GM23248 (cell line): ENCODE measurements at regions not wholly inside any gene's neighbourhood (a gene's known extent, or its start where the extent isn't known, plus 50 kb on each side); places are given as distances from the start of the nearest gene placed in this dataset.

Experiments
- DNase-seq: peaks from one replicate; pipeline ENCODE4 v3.0.0-alpha.2; 2015
- H2AFZ ChIP-seq: fragments of 200-600 bp; sonication (generic); 2 replicates; pipeline ENCODE4 v1.6.1; 2016; ENCODE audit warnings: antibody characterized with exemption
- H3F3A ChIP-seq: fragments of 200-600 bp; sonication (generic); 2 replicates; pipeline ENCODE4 v1.6.1; 2016; ENCODE audit warnings: mild to moderate bottlenecking, antibody characterized with exemption, mixed run types; ENCODE audit not compliant: insufficient read depth
- H3K27ac ChIP-seq: fragments of 200-600 bp; sonication (generic); 2 replicates; pipeline ENCODE4 v1.5.1; 2016; ENCODE audit warnings: mild to moderate bottlenecking
- H3K27me3 ChIP-seq: fragments of 200-600 bp; sonication (generic); replicated peaks from 2 replicates; pipeline ENCODE4 v1.6.1; 2016; ENCODE audit warnings: mild to moderate bottlenecking; ENCODE audit not compliant: insufficient read depth
- H3K36me3 ChIP-seq: fragments of 200-600 bp; sonication (generic); 2 replicates; pipeline ENCODE4 v1.6.1; 2016; ENCODE audit warnings: low read depth, mild to moderate bottlenecking
- H3K4me1 ChIP-seq: fragments of 200-600 bp; sonication (generic); 2 replicates; pipeline ENCODE4 v1.6.1; 2016; ENCODE audit warnings: mild to moderate bottlenecking; ENCODE audit not compliant: insufficient read depth
- H3K4me2 ChIP-seq: fragments of 200-600 bp; sonication (generic); one replicate; pipeline ENCODE4 v1.6.1; 2016; ENCODE audit warnings: mild to moderate bottlenecking; ENCODE audit not compliant: unreplicated experiment
- H3K4me3 ChIP-seq: fragments of 200-600 bp; sonication (generic); 2 replicates; pipeline ENCODE4 v1.5.1; 2016; ENCODE audit warnings: mild to moderate bottlenecking
- H3K79me2 ChIP-seq: fragments of 200-600 bp; sonication (generic); 2 replicates; pipeline ENCODE4 v1.6.1; 2016; ENCODE audit warnings: mild to moderate bottlenecking; ENCODE audit not compliant: insufficient read depth
- H3K9ac ChIP-seq: fragments of 200-600 bp; sonication (generic); 2 replicates; pipeline ENCODE4 v1.6.1; 2016; ENCODE audit warnings: mild to moderate bottlenecking
- H3K9me2 ChIP-seq: fragments of 200-600 bp; sonication (generic); 2 replicates; pipeline ENCODE4 v1.6.1; 2016; ENCODE audit warnings: mixed run types, mild to moderate bottlenecking, moderate library complexity; ENCODE audit not compliant: insufficient read depth
- H3K9me3 ChIP-seq: fragments of 200-600 bp; sonication (generic); one replicate; pipeline ENCODE4 v1.6.1; 2017; ENCODE audit warnings: low read depth
- H4K20me1 ChIP-seq: fragments of 200-600 bp; sonication (generic); 2 replicates; pipeline ENCODE4 v1.6.0; 2016; ENCODE audit not compliant: insufficient read depth
- EZH2 ChIP-seq: fragments of 200-600 bp; sonication (generic); IDR thresholded peaks from 2 replicates; pipeline ENCODE4 v1.6.1; 2018; ENCODE audit warnings: antibody characterized with exemption, mild to moderate bottlenecking; ENCODE audit not compliant: insufficient read depth, poor library complexity, severe bottlenecking
- EZH2phosphoT487 ChIP-seq: fragments of 200-600 bp; sonication (generic); IDR thresholded peaks from 2 replicates; pipeline ENCODE4 v1.6.1; 2018; ENCODE audit warnings: antibody characterized with exemption, moderate library complexity, mild to moderate bottlenecking, low read depth; ENCODE audit not compliant: insufficient read depth
- WGBS, 2 experiments: methylation state at CpG; one replicate each; pipeline ENCODE4 v1.1.6; 2015 to 2017; ENCODE audit warnings: low lambda C conversion rate in 2 of 2, low coverage in 1 of 2; ENCODE audit errors: missing lambda C conversion rate in 2 of 2; 5-methylcytosine and 5-hydroxymethylcytosine counted together
- in situ Hi-C: fragments of 300-500 bp; cut with MboI; formaldehyde crosslinking; loops from 2 replicates; pipeline ENCODE4 v1.15.0; 2020

DNA sequence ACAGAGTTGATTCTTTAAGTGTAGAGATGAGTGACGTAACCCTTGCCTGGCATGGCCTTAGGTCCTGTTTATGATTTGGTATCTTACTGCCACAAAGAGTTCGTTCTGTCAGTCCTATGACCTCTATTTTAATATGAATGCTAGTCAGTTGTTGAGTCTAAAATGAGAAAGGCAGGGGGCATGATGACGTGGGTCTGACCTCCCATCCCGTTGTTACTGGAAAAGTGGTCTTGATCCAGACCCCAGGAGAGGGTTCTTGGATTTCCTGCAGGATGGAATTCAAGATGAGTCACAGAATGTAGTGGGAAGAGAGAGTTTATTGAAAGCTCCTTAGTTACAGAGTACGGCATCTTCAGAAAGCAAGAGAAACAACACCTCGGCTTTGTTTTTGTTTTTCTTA is 317.0 kb upstream of the COBL start:
- no peak for DNase-seq
- Histone ChIP-seq H3K4me1 (no peaks in the 10 kb centered on the region), H4K20me1 (no peaks in the 10 kb centered on the region), H3K9ac (no peak overlapping the region), H3K4me2 (no peak overlapping the region), H3K27me3 (no peaks in the 10 kb centered on the region), H3F3A (no peaks in the 10 kb centered on the region), H3K9me3 (no peaks in the 10 kb centered on the region), H3K79me2 (no peaks in the 10 kb centered on the region), H3K9me2 (no peaks in the 10 kb centered on the region), H2AFZ (no peak overlapping the region), H3K27ac (no peak overlapping the region), H3K36me3 (no peaks in the 10 kb centered on the region), H3K4me3 (no peak overlapping the region)
- whole genome bisulfite sequencing, 2 experiments, result 22 to 23% methylated on average over 6 of the region's 6 CpGs
- TF ChIP-seq EZH2phosphoT487, result no peak
- TF ChIP-seq EZH2, result no peak
- in situ Hi-C loops, result no loop called here

DNA sequence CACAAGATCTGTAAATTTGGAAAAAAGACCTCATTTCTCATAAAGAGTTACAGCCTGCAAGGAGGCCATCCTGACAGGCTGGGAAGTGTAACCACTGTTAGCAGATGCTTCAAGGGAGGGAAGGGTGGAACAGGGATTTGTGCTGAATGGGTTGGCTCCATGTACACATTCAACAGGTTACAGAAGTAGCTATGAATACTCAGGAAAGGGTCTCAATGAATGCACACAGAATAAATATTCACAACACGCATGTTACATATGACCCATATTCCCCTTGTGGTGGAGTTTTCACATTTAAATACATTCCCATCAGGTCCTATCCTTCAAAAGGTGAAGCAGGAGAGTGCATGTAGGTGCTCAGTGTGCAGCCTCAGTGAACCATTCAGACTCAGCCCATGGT is 316.4 kb upstream of the COBL start:
- no peaks in the 10 kb centered on the region for H3K9me2 ChIP-seq
- H3K27me3 ChIP-seq, result no peaks in the 10 kb centered on the region
- no peaks in the 10 kb centered on the region for H3K4me1 ChIP-seq
- H3K36me3 ChIP-seq, result no peaks in the 10 kb centered on the region
- H3K9ac ChIP-seq, result no peak overlapping the region
- no peak overlapping the region for H2AFZ ChIP-seq
- no peaks in the 10 kb centered on the region for H3K9me3 ChIP-seq
- no peak overlapping the region for H3K4me3 ChIP-seq
- no peak overlapping the region for H3K4me2 ChIP-seq
- WGBS, 2 experiments, result 42 to 44% methylated on average over 1 of the region's 1 CpG
- H3K79me2 ChIP-seq, result no peaks in the 10 kb centered on the region
- no peak for DNase-seq
- no peaks in the 10 kb centered on the region for H4K20me1 ChIP-seq
- in situ Hi-C loops, result no loop called here
- H3K27ac ChIP-seq, result no peak overlapping the region
- H3F3A ChIP-seq, result no peaks in the 10 kb centered on the region
- no peak for TF ChIP-seq EZH2phosphoT487
- TF ChIP-seq EZH2, result no peak

DNA sequence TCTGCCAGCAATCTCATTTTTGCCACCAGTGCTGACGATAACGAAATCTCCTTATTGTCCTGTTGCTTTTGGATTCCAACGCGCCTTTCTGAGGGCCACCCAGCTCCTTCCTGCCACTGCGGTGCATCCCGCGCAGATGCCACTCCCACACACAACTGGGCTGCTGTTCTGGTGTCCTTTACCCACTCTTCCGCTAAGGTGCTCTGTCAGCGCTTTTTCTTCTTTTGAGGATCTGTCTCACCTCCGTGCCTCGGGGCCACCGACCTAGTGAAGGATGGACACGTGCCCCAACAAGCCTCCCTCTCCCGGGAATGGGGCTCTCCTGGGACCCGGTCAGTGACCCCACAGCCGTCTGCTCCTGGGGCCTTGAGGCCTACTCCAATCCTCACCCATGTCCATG is 314.3 kb upstream of the COBL start:
- H3K9me3 ChIP-seq, result no peaks in the 10 kb centered on the region
- 54 to 56% methylated on average over 16 of the region's 16 CpGs for WGBS, 2 experiments
- no peaks in the 10 kb centered on the region for H3K4me1 ChIP-seq
- H3K4me2 ChIP-seq, result no peak overlapping the region
- TF ChIP-seq EZH2, result no peak
- no peak for TF ChIP-seq EZH2phosphoT487
- H3K9me2 ChIP-seq, result no peaks in the 10 kb centered on the region
- H3F3A ChIP-seq, result no peaks in the 10 kb centered on the region
- DNase-seq, result no peak
- in situ Hi-C loops, result no loop called here
- H4K20me1 ChIP-seq, result no peaks in the 10 kb centered on the region
- H3K27me3 ChIP-seq, result no peaks in the 10 kb centered on the region
- no peak overlapping the region for H3K4me3 ChIP-seq
- no peaks in the 10 kb centered on the region for H3K79me2 ChIP-seq
- no peak overlapping the region for H3K27ac ChIP-seq
- H2AFZ ChIP-seq, result no peak overlapping the region
- H3K36me3 ChIP-seq, result no peaks in the 10 kb centered on the region
- no peak overlapping the region for H3K9ac ChIP-seq

DNA sequence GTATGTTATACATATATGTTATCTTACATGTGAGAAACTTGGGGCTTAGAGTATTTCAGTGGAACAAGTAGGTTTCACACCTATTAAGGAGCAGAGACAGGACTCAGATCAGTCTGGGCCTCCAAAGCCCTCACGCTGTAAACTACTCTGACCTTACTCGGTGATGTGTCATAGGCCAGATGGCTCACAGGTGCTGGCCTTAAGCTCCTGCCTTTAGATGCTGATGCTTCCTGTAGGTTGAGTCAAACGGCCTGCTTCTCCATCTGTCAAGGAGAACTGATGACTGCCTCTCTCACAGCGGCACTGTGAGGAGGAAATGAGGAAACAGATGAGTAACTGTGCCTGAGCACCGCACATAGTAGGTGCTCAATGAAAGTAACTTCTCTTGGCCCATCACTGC is 312.6 kb upstream of the COBL start:
- Histone ChIP-seq H3K27me3 (no peaks in the 10 kb centered on the region), H3K9ac (no peak overlapping the region), H3K36me3 (no peaks in the 10 kb centered on the region), H2AFZ (no peak overlapping the region), H3K4me3 (no peak overlapping the region), H3K9me2 (no peaks in the 10 kb centered on the region), H3K4me1 (no peaks in the 10 kb centered on the region), H3K79me2 (no peaks in the 10 kb centered on the region), H3K9me3 (no peaks in the 10 kb centered on the region), H3K27ac (no peak overlapping the region), H3F3A (no peaks in the 10 kb centered on the region), H3K4me2 (no peak overlapping the region), H4K20me1 (no peaks in the 10 kb centered on the region)
- TF ChIP-seq EZH2phosphoT487 (no peak), EZH2 (no peak)
- in situ Hi-C loops, result no loop called here
- WGBS, 2 experiments, result 9 to 13% methylated on average over 5 of the region's 5 CpGs
- no peak for DNase-seq

DNA sequence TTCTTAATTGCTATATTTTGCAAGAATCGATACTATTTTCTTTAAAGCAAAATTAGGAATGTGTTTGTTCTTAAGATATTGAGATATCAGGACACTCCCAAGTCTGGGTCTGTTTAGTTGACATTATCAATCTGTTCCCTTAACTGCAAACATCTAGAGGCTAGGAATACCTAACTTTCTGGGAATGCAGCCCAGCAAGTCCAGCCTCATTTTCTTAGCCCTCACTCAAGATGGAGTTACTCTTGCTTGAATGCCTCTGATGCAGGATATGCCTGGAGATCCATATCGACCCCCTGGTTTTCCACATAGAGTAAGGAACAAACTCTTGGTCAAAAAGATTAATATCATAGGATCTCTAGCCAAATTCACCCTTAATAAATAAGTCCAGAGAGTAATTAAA is 305.3 kb upstream of the COBL start:
- Histone ChIP-seq H3K79me2 (no peaks in the 10 kb centered on the region), H3K9ac (no peak overlapping the region), H3K27me3 (no peaks in the 10 kb centered on the region), H3F3A (no peaks in the 10 kb centered on the region), H3K27ac (no peak overlapping the region), H3K4me1 (no peaks in the 10 kb centered on the region), H3K4me3 (no peak overlapping the region), H3K4me2 (no peak overlapping the region), H3K36me3 (no peaks in the 10 kb centered on the region), H3K9me3 (no peaks in the 10 kb centered on the region), H3K9me2 (no peaks in the 10 kb centered on the region), H2AFZ (no peak overlapping the region), H4K20me1 (no peaks in the 10 kb centered on the region)
- 17 to 20% methylated on average over 2 of the region's 2 CpGs for WGBS, 2 experiments
- in situ Hi-C loops, result no loop called here
- no peak for DNase-seq
- TF ChIP-seq EZH2phosphoT487 (no peak), EZH2 (no peak)
